A673 (cell line): ENCODE measurements at regions not wholly inside any gene's neighbourhood (a gene's known extent, or its start where the extent isn't known, plus 50 kb on each side); places are given as distances from the start of the nearest gene placed in this dataset.

Source experiments
- CTCF ChIP-seq: fragments of 300-800, 200-600 bp; sonication (generic); conservative IDR thresholded peaks from 2 replicates; pipeline ENCODE4 v1.5.1; 2017; ENCODE audit warnings: low read depth, mild to moderate bottlenecking, antibody characterized with exemption, low read length, moderate library complexity, mixed read lengths
- EZH2 ChIP-seq: fragments of 200-600 bp; sonication (generic); IDR thresholded peaks from 2 replicates; pipeline ENCODE4 v1.6.1; 2017; ENCODE audit warnings: borderline replicate concordance, low read depth, mild to moderate bottlenecking, mixed read lengths, antibody characterized with exemption, low read length; ENCODE audit not compliant: poor library complexity, severe bottlenecking

- TF ChIP-seq CTCF (no peak), EZH2 (no peak)
Measured at GRCh38 chr6:49342410-49342809, 120.6 kb downstream of the MMUT start.
